ENCODE measurements at regions not wholly inside any gene's neighbourhood (a gene's known extent, or its start where the extent isn't known, plus 50 kb on each side); places are given as distances from the start of the nearest gene placed in this dataset.

DNA sequence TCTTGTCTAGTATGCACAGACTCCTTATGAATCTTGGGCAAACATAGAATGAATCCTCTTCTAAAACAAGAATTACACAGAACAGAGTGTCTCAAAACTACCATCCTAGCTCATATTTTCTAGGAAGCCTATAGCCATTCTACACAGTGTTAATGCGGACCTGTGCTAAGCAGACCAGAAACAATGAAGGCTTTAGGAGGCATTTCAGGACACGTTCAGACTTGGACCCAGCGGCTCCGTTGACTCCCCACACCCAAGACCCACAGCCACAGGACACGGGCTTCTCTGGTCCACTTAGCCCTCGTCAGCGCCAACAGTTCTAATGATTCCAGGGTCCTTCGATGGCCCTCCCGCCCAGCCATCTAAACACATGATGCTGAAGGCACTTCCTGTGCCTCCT is 182.2 kb downstream of the BCL11A start:
- intact Hi-C loops (cut with micrococcal nuclease; ENCODE audit: unreplicated experiment) (no loop called here), in situ Hi-C loops (cut with MboI) (no loop called here)
- H3K79me2 ChIP-seq (ENCODE audit: control insufficient read depth, insufficient read depth, low read length) = no peaks in the 10 kb centered on the region
- TF ChIP-seq, protein P1, sequence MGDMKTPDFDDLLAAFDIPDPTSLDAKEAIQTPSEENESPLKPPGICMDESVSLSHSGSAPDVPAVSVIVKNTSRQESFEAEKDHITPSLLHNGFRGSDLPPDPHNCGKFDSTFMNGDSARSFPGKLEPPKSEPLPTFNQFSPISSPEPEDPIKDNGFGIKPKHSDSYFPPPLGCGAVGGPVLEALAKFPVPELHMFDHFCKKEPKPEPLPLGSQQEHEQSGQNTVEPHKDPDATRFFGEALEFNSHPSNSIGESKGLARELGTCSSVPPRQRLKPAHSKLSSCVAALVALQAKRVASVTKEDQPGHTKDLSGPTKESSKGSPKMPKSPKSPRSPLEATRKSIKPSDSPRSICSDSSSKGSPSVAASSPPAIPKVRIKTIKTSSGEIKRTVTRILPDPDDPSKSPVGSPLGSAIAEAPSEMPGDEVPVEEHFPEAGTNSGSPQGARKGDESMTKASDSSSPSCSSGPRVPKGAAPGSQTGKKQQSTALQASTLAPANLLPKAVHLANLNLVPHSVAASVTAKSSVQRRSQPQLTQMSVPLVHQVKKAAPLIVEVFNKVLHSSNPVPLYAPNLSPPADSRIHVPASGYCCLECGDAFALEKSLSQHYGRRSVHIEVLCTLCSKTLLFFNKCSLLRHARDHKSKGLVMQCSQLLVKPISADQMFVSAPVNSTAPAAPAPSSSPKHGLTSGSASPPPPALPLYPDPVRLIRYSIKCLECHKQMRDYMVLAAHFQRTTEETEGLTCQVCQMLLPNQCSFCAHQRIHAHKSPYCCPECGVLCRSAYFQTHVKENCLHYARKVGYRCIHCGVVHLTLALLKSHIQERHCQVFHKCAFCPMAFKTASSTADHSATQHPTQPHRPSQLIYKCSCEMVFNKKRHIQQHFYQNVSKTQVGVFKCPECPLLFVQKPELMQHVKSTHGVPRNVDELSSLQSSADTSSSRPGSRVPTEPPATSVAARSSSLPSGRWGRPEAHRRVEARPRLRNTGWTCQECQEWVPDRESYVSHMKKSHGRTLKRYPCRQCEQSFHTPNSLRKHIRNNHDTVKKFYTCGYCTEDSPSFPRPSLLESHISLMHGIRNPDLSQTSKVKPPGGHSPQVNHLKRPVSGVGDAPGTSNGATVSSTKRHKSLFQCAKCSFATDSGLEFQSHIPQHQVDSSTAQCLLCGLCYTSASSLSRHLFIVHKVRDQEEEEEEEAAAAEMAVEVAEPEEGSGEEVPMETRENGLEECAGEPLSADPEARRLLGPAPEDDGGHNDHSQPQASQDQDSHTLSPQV (IDR thresholded peaks at IDR 0.05) = no peak
- TF ChIP-seq, protein P2, sequence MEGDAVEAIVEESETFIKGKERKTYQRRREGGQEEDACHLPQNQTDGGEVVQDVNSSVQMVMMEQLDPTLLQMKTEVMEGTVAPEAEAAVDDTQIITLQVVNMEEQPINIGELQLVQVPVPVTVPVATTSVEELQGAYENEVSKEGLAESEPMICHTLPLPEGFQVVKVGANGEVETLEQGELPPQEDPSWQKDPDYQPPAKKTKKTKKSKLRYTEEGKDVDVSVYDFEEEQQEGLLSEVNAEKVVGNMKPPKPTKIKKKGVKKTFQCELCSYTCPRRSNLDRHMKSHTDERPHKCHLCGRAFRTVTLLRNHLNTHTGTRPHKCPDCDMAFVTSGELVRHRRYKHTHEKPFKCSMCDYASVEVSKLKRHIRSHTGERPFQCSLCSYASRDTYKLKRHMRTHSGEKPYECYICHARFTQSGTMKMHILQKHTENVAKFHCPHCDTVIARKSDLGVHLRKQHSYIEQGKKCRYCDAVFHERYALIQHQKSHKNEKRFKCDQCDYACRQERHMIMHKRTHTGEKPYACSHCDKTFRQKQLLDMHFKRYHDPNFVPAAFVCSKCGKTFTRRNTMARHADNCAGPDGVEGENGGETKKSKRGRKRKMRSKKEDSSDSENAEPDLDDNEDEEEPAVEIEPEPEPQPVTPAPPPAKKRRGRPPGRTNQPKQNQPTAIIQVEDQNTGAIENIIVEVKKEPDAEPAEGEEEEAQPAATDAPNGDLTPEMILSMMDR (IDR thresholded peaks at IDR 0.05 in 2 of 3, conservative IDR thresholded peaks at IDR 0.05 in 1 of 3; ENCODE audit: control insufficient read depth in 2 of 3, extremely low read depth in 1 of 3, insufficient read depth in 1 of 3, low read depth in 3 of 3, low read length in 3 of 3) = no peak
- TF ChIP-seq SP1 (IDR thresholded peaks at IDR 0.05; ENCODE audit: low read depth, low read length) (no peak), TCF3 (IDR thresholded peaks at IDR 0.05; ENCODE audit: borderline replicate concordance, insufficient read depth, low read depth, low read length) (no peak), ZSCAN29 (IDR thresholded peaks at IDR 0.05) (no peak)
- TF ChIP-seq, protein P3, sequence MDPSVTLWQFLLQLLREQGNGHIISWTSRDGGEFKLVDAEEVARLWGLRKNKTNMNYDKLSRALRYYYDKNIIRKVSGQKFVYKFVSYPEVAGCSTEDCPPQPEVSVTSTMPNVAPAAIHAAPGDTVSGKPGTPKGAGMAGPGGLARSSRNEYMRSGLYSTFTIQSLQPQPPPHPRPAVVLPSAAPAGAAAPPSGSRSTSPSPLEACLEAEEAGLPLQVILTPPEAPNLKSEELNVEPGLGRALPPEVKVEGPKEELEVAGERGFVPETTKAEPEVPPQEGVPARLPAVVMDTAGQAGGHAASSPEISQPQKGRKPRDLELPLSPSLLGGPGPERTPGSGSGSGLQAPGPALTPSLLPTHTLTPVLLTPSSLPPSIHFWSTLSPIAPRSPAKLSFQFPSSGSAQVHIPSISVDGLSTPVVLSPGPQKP (IDR thresholded peaks at IDR 0.05; ENCODE audit: low read depth, low read length) = no peak
- TF ChIP-seq, protein P4, sequence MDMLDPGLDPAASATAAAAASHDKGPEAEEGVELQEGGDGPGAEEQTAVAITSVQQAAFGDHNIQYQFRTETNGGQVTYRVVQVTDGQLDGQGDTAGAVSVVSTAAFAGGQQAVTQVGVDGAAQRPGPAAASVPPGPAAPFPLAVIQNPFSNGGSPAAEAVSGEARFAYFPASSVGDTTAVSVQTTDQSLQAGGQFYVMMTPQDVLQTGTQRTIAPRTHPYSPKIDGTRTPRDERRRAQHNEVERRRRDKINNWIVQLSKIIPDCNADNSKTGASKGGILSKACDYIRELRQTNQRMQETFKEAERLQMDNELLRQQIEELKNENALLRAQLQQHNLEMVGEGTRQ (IDR thresholded peaks at IDR 0.05; ENCODE audit: borderline replicate concordance, low read depth, low read length) = no peak
- CTCF ChIA-PET = interaction anchor here (0.5 kb wide), 1 partner anchor 69 kb away, joined by 4 read pairs; no protein-coding TSS in a partner anchor
- WGBS (ENCODE audit: insufficient coverage, insufficient replicate concordance, low lambda C conversion rate, missing lambda C conversion rate) = 81% methylated on average over 9 of the region's 9 CpGs
- no peaks in the 10 kb centered on the region for H3K27me3 ChIP-seq (replicated peaks in 1 of 2; ENCODE audit: control insufficient read depth in 2 of 2, insufficient read depth in 2 of 2, low read length in 1 of 2)
- RAD21 ChIA-PET (ENCODE audit: unreplicated experiment) = no interaction called here
- BruUV-seq (replicated peaks) = no TSS peak
- no peaks in the 10 kb centered on the region for H3K9me3 ChIP-seq (replicated peaks; ENCODE audit: control insufficient read depth, insufficient read depth, low read length)
- FAIRE-seq (no peak), DNase-seq (ENCODE audit: low read depth, low spot score) (no peak), ATAC-seq (no peak)
- no peak overlapping the region for H3K27ac ChIP-seq (ENCODE audit: control insufficient read depth, insufficient read depth)
- no peaks in the 10 kb centered on the region for H3K36me3 ChIP-seq (ENCODE audit: control insufficient read depth in 2 of 2, insufficient read depth in 2 of 2, low read length in 1 of 2)
- H3K9ac ChIP-seq (ENCODE audit: control insufficient read depth, insufficient read depth, low read length) = no peak overlapping the region
- peaks cover 15% of the 10 kb centered on the region for H3K4me1 ChIP-seq (ENCODE audit: control insufficient read depth, insufficient read depth, low read length)
- SMC1A ChIA-PET (ENCODE audit: uncharacterized antibody, unreplicated experiment) = no interaction called here
- no peak overlapping the region for H3K4me2 ChIP-seq (ENCODE audit: control insufficient read depth, insufficient read depth)
- POLR2A ChIA-PET = no interaction called here
- H2AFZ ChIP-seq (ENCODE audit: control insufficient read depth, low read depth, low read length) = no peak overlapping the region
- no peak overlapping the region for H3K4me3 ChIP-seq
- no peaks in the 10 kb centered on the region for H4K20me1 ChIP-seq (ENCODE audit: control insufficient read depth, insufficient read depth)

All from GM12878 (cell line).